AG09319 (cell line): ENCODE measurements at regions not wholly inside any gene's neighbourhood (a gene's known extent, or its start where the extent isn't known, plus 50 kb on each side); places are given as distances from the start of the nearest gene placed in this dataset.
"Not testable (repeated sequence)": the region's sequence is repeated elsewhere in the genome, so short reads cannot be mapped to it uniquely, and the experiment has no call there.

Source experiments
- DNase-seq: peaks from one replicate; pipeline ENCODE4 v3.0.0-alpha.2; 2010; ENCODE audit warnings: low read depth; ENCODE audit errors: extremely low read depth
- CTCF ChIP-seq: IDR thresholded peaks from 2 replicates; pipeline ENCODE4 v1.5.1; 2011; ENCODE audit warnings: low read depth, mild to moderate bottlenecking, inconsistent platforms, low read length, moderate library complexity

GRCh38 chr2:53610260-53610659 is 157.3 kb upstream of the CHAC2 start:
- no peak for TF ChIP-seq CTCF
- DNase-seq, result no peak

DNA sequence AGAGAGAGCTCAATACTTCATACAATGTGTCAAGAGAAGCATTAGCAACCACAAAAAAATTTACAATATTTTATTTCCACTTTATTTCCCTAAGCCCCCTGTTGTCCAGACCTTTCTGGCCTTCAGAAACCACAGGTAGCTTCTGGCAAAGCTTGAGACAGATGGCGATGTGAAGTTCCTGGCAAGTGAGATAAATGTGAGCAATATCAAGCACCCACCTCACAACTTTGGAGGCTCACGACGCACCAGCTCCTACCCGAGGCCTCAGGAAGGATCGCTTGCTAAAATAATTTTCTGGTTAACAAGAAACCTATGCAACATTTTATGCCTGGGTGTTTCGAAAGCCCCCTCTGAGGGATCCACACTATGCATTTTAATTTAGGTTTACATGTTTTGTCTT is 158.1 kb upstream of the CHAC2 start:
- no peak for TF ChIP-seq CTCF
- DNase-seq, result no peak

DNA sequence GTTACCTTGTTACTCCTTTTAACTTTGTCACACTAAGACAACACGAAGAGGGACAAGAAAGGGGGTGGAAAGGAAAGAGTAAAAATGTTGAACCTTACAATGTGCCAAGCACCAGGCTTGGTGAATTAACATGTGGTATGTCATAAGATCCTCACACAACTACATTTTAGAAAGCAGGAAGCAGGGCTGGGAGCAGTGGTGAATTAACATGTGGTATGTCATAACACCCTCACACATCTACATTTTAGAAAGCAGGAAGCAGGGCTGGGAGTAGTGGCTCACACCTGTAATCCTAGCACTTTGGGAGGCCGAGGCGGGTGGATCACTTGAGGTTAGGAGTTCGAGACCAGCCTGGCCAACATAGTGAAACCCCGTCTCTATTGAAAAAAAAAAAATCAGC is 159.3 kb upstream of the CHAC2 start:
- no peak for DNase-seq
- no peak for TF ChIP-seq CTCF

DNA sequence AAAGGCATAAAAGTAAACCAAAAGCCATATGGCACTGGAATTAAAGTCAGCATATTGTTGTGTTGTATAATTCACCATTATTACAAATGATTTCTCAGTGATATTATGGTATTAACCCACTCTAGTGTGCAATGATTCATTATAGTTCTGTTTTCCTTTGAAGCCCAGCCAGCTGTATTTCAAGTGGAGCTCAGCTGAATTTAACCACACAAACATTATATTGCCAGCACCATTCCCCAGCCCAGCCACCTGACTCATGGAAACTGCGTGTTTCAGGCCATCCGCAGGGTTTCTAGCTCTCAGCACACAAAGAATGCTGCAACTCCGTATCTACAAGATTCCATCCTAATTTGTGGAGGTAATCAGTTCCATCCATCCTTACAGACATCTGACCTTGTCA is 166.8 kb upstream of the CHAC2 start:
- no peak for DNase-seq

GRCh38 chr2:53586733-53587612 is 180.6 kb upstream of the CHAC2 start:
- DNase-seq, result not testable (repeated sequence)

More for the DNA sequence above, 166.8 kb upstream of the CHAC2 start:
- no peak for TF ChIP-seq CTCF

DNA sequence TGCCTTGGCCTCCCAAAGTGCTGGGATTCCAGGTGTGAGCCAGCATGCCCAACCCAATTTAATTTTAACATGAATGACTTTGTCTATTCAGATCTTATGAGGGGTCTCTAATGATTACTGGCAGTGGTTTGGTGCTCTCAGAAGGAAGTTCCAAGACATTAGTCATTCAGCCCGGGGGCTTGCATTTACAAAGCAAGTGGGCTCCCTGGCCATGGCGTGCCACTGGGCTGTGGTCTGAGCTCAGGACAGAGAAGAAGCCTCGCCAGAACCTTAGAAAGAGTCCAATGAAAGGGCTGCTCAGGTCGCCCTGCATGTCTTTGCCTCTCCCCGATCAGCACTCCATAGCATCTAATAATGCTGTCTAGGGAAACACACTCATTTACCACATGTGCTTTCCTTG is 182.6 kb upstream of the CHAC2 start:
- no peak for DNase-seq
- TF ChIP-seq CTCF, result no peak

GRCh38 chr2:53583583-53583982 is 184.0 kb upstream of the CHAC2 start:
- DNase-seq, result no peak
- no peak for TF ChIP-seq CTCF

- TF ChIP-seq CTCF, result no peak
- no peak for DNase-seq
These were observed 185.0 kb upstream of the CHAC2 start for GRCh38 chr2:53582556-53582955.
